Dendritic cell treated with granulocyte-macrophage colony-stimulating factor and Interleukin-4, amounts not matched to agents 40 ng/mL and 50 ng/mL, for 4 days (primary cell): ENCODE measurements at regions not wholly inside any gene's neighbourhood (a gene's known extent, or its start where the extent isn't known, plus 50 kb on each side); places are given as distances from the start of the nearest gene placed in this dataset.
"Not testable (repeated sequence)": the region's sequence is repeated elsewhere in the genome, so short reads cannot be mapped to it uniquely, and the experiment has no call there.

ENCODE experiments used
- H3K27ac Mint-ChIP-seq: one replicate; pipeline ENCODE4 v1.8.0; 2022; ENCODE audit warnings: mild to moderate bottlenecking, mixed read lengths
- H3K27me3 Mint-ChIP-seq: one replicate; pipeline ENCODE4 v1.8.0; 2022; ENCODE audit warnings: mild to moderate bottlenecking, mixed read lengths
- H3K36me3 Mint-ChIP-seq: one replicate; pipeline ENCODE4 v1.8.0; 2022; ENCODE audit warnings: low read depth, mixed read lengths
- H3K4me1 Mint-ChIP-seq: one replicate; pipeline ENCODE4 v1.8.0; 2022; ENCODE audit warnings: low read depth, mixed read lengths
- H3K4me3 Mint-ChIP-seq: one replicate; pipeline ENCODE4 v1.8.0; 2022; ENCODE audit warnings: mild to moderate bottlenecking, moderate library complexity, mixed read lengths
- H3K9me3 Mint-ChIP-seq: one replicate; pipeline ENCODE4 v1.8.0; 2022; ENCODE audit warnings: mixed read lengths
- intact Hi-C: fragments of 100-400 bp; cut with micrococcal nuclease; formaldehyde crosslinking; loops from one replicate; pipeline ENCODE4 v1.15.0; 2022

- Mint-ChIP-seq H3K27ac (no peak overlapping the region), H3K36me3 (no peaks in the 10 kb centered on the region), H3K27me3 (no peaks in the 10 kb centered on the region), H3K9me3 (no peaks in the 10 kb centered on the region), H3K4me3 (no peak overlapping the region), H3K4me1 (peaks cover 7% of the 10 kb centered on the region)
- intact Hi-C loops, result no loop called here
Measured at GRCh38 chr5:91484662-91485061, 101.5 kb upstream of the ARRDC3 start.

GRCh38 chr5:91479376-91479775, 96.3 kb upstream of the ARRDC3 start:
- H3K4me1 Mint-ChIP-seq, H3K36me3 Mint-ChIP-seq, H3K4me3 Mint-ChIP-seq, H3K9me3 Mint-ChIP-seq, intact Hi-C loops, H3K27ac Mint-ChIP-seq, H3K27me3 Mint-ChIP-seq: not testable (repeated sequence)

DNA sequence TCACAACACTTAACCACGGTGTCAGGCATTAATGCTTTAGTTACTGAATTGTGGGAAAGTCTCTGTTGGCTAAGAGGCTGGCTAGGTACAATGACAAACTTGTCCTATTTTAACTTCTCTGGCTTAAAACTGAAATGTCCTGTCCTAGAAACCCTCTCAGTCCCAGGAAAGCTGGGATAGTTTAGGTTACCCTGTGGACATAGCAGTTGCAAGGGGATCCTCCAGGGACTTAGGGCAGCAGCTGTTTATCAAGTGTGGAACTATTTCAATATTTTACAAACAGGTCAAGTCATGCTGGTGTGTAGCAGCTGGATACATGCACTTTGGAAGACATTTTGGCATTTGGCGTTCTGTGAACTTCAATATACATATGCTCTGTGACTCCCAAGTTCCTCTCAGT, 95.0 kb upstream of the ARRDC3 start:
- no peaks in the 10 kb centered on the region for H3K9me3 Mint-ChIP-seq
- no peaks in the 10 kb centered on the region for H3K27me3 Mint-ChIP-seq
- no peaks in the 10 kb centered on the region for H3K36me3 Mint-ChIP-seq
- no peak overlapping the region for H3K4me3 Mint-ChIP-seq
- intact Hi-C loops, result no loop called here
- no peaks in the 10 kb centered on the region for H3K4me1 Mint-ChIP-seq
- no peak overlapping the region for H3K27ac Mint-ChIP-seq

- Mint-ChIP-seq H3K27ac (no peak overlapping the region), H3K9me3 (no peaks in the 10 kb centered on the region), H3K4me3 (no peak overlapping the region), H3K4me1 (no peaks in the 10 kb centered on the region), H3K27me3 (no peaks in the 10 kb centered on the region), H3K36me3 (no peaks in the 10 kb centered on the region)
- intact Hi-C loops, result no loop called here
Measured at GRCh38 chr5:91477408-91477807, 94.3 kb upstream of the ARRDC3 start.

- Mint-ChIP-seq H3K27me3 (no peaks in the 10 kb centered on the region), H3K36me3 (no peaks in the 10 kb centered on the region), H3K27ac (no peak overlapping the region), H3K9me3 (no peaks in the 10 kb centered on the region), H3K4me3 (no peak overlapping the region), H3K4me1 (peaks cover 16% of the 10 kb centered on the region)
- intact Hi-C loops, result no loop called here
Measured at GRCh38 chr5:91474201-91474600, 91.1 kb upstream of the ARRDC3 start.

DNA sequence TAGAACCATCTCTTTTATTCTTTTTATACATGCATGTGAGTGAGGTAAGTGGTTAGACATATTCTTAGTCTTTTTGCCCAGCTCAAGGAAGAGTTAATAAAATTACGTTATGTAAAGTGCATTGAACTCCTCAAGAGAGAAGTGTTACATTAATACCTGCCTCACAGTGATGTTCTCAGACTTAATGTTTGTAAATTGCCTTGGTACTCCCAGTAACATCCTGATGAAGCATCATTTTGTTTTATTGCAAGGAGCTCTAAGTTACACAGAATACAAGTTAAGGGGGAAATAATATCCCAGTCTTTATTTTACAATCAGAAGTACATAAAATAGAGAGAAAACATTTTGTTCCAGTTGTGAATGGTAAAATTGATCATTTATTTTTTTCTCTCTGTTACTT, 89.5 kb upstream of the ARRDC3 start:
- Mint-ChIP-seq H3K36me3 (no peaks in the 10 kb centered on the region), H3K4me1 (peaks cover 26% of the 10 kb centered on the region), H3K27ac (no peak overlapping the region), H3K27me3 (no peaks in the 10 kb centered on the region), H3K9me3 (no peaks in the 10 kb centered on the region), H3K4me3 (no peak overlapping the region)
- intact Hi-C loops, result no loop called here

- H3K9me3 Mint-ChIP-seq, result peaks cover 8% of the 10 kb centered on the region
- H3K4me1 Mint-ChIP-seq, result peaks cover 36% of the 10 kb centered on the region
- intact Hi-C loops, result no loop called here
- no peaks in the 10 kb centered on the region for H3K36me3 Mint-ChIP-seq
- H3K4me3 Mint-ChIP-seq, result peak overlapping the region; percentile 53
- H3K27me3 Mint-ChIP-seq, result no peaks in the 10 kb centered on the region
- peak overlapping the region; percentile 86 for H3K27ac Mint-ChIP-seq
Measured at GRCh38 chr5:91469517-91470165, 86.5 kb upstream of the ARRDC3 start.

DNA sequence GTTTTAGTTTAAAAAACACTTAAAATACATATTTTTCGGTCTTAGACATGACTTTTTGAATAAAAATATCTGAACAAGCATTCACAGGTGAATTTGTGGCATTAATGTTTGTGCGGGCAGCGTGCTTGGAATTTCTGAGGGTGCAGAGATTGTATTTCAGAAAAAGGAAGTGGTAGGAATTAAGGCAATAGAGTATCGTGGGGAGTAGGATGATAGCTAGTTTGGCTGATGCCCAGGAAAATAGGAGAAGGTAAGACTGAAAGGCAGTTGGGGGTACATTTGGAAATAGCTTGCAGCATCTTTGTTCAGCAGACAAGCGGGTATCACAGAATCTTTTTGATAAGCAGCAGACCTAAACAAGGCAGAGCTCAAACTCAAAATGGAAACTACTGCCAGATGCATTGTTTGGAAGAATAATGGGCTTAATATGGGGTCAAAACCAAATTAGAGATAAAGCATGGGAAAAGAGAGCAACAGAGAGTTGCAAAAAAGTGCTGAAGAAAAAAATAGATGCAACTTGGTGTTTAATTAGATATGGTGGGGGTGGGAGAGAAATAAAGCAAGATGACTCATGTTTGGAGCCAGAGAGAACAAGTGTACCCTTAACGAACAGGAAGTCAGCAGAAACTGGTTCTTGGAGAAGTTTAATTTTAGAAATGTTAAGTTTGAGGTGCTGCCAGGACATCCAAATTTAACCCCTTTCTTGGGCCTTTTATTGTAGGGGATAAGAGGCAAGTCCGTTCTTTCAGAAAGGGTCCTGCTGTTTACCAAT, 85.7 kb upstream of the ARRDC3 start:
- no peaks in the 10 kb centered on the region for H3K36me3 Mint-ChIP-seq
- peak overlapping the region; percentile 53 for H3K4me3 Mint-ChIP-seq
- H3K27ac Mint-ChIP-seq, result peak overlapping the region; percentile 86
- H3K4me1 Mint-ChIP-seq, result peaks cover 36% of the 10 kb centered on the region
- peaks cover 8% of the 10 kb centered on the region for H3K9me3 Mint-ChIP-seq
- intact Hi-C loops, result no loop called here
- no peaks in the 10 kb centered on the region for H3K27me3 Mint-ChIP-seq

DNA sequence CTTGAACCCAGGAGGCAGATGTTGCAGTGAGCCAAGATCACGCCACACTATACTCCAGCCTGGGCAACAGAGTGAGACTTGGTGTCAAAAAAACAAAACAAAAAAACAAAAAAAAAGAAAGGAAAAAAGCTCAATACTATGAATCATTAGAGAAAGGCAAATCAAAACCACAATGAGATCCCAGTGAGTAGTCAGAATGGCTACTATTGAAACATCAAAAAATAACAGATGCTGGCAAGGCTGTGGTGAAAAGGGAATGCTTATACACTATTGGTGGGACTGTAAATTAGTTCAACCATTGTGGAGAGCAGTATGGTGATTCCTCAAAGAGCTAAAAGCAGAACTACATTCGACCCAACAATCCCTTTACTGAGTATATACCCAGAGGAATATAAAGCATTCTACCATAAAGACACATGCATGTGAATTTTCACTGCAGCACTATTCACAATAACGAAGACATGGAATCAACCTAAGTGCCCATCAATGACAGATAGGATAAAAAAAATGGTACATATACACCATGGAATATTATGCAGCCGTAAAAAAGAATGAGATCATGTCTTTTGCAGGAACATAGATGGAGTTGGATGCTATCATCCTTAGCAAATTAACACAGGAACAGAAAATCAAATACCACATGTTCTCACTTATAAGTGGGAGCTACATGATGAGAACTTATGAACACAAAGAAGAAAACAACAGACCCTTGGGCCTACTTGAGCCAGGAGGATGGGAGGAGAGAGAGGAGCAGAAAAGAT, 81.9 kb upstream of the ARRDC3 start:
- Mint-ChIP-seq H3K9me3 (peaks cover 8% of the 10 kb centered on the region), H3K4me3 (no peak overlapping the region), H3K36me3 (no peaks in the 10 kb centered on the region), H3K4me1 (peaks cover 29% of the 10 kb centered on the region), H3K27ac (no peak overlapping the region), H3K27me3 (no peaks in the 10 kb centered on the region)
- intact Hi-C loops, result no loop called here

DNA sequence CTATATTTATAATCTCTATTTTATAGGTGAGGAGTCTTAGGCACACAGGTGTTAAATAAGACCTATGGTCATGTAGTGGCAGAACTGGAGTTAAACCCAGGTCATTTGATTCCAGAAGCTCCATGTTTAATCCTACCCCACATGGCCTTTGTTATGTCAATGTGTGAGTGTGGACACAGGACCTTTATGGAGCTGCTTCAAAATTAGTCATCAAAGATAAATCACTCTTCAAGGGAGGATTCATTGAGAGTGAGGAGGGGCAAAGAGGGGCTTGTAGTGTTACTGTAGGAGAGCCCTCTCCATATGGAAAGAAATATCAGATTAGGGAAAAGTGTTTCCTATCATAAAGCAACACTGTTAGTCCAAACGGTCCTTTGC, 74.6 kb upstream of the ARRDC3 start:
- Mint-ChIP-seq H3K4me3 (no peak overlapping the region), H3K4me1 (no peaks in the 10 kb centered on the region), H3K27ac (no peak overlapping the region), H3K27me3 (no peaks in the 10 kb centered on the region), H3K36me3 (no peaks in the 10 kb centered on the region), H3K9me3 (no peaks in the 10 kb centered on the region)
- intact Hi-C loops, result no loop called here

- no peaks in the 10 kb centered on the region for H3K9me3 Mint-ChIP-seq
- H3K27ac Mint-ChIP-seq, result no peak overlapping the region
- H3K4me3 Mint-ChIP-seq, result no peak overlapping the region
- no peaks in the 10 kb centered on the region for H3K4me1 Mint-ChIP-seq
- no peaks in the 10 kb centered on the region for H3K27me3 Mint-ChIP-seq
- H3K36me3 Mint-ChIP-seq, result no peaks in the 10 kb centered on the region
- intact Hi-C loops, result no loop called here
Measured at GRCh38 chr5:91456928-91457680, 74.0 kb upstream of the ARRDC3 start.

GRCh38 chr5:91449083-91449482, 66.0 kb upstream of the ARRDC3 start:
- peak overlapping the region; percentile 28 for H3K27ac Mint-ChIP-seq
- no peaks in the 10 kb centered on the region for H3K36me3 Mint-ChIP-seq
- peaks cover 9% of the 10 kb centered on the region for H3K4me1 Mint-ChIP-seq
- intact Hi-C loops, result no loop called here
- no peak overlapping the region for H3K4me3 Mint-ChIP-seq
- no peaks in the 10 kb centered on the region for H3K27me3 Mint-ChIP-seq
- H3K9me3 Mint-ChIP-seq, result no peaks in the 10 kb centered on the region

GRCh38 chr5:91448079-91448478, 65.0 kb upstream of the ARRDC3 start:
- H3K27me3 Mint-ChIP-seq, H3K4me1 Mint-ChIP-seq, H3K9me3 Mint-ChIP-seq, H3K36me3 Mint-ChIP-seq, H3K27ac Mint-ChIP-seq, intact Hi-C loops, H3K4me3 Mint-ChIP-seq: not testable (repeated sequence)

GRCh38 chr5:91446880-91447279, 63.8 kb upstream of the ARRDC3 start:
- H3K4me1 Mint-ChIP-seq, intact Hi-C loops, H3K4me3 Mint-ChIP-seq, H3K9me3 Mint-ChIP-seq, H3K27me3 Mint-ChIP-seq, H3K36me3 Mint-ChIP-seq, H3K27ac Mint-ChIP-seq: not testable (repeated sequence)
